ENCODE measurements at regions not wholly inside any gene's neighbourhood (a gene's known extent, or its start where the extent isn't known, plus 50 kb on each side); places are given as distances from the start of the nearest gene placed in this dataset.

DNA sequence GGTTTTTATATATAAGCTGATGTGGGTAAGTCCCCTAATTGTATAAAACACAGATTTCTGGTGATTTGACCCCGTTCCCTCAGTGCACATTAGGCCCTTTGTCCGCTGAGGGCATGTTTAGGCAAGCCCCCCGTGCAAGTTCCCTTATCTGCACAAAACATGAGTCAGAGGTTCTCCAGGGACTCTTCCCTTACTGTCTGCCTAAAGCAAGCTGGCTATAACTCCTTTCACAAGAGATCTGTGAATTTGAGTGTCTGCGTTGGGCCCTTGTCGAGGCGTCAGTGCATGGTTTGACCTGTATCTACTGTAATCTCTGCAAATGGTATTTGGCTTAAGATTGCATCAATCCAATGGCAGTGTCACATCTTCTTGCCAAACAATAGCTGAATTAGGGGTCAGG, 712.8 kb downstream of the CDH8 start:
- no peak for DNase-seq (ENCODE audit: low read depth)

DNA sequence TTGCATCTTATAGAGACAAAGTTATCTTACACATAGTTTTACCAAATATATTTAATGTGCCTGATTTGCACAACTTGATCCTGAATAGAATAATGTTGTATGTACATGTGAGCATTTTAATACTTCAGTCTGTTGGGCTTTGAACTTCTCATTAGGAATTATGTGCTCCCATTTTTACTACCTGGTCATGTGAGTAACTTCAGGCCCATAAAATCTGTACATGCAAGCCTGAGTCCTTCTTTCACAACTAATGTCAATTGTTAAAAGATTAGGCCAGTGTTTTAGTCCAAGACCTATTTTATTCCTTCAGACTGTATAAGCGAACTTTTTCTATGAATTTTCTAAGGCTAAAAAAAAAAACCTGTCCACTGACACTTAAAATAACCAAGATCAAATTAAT, 715.4 kb downstream of the CDH8 start:
- no peak for DNase-seq (ENCODE audit: low read depth)

DNA sequence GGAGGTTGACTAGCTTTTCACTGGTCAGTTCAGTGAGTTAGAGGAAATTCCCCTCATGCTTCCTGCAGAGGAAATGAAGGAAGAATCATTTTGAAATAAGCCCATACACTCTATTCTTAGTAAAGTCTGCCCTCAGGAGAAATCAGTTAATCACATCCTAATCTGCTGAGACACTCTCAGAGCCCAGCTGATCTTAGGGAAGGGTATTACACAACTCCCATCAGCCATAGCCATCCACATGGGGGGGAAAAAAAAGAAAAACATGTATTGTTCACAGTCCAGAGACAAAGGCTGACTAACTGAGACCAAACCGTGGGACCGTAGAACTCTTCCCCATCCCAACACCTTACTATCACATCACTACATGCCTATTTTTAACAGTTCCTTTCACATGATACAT, 722.3 kb downstream of the CDH8 start:
- DNase-seq (ENCODE audit: low read depth), result no peak

DNA sequence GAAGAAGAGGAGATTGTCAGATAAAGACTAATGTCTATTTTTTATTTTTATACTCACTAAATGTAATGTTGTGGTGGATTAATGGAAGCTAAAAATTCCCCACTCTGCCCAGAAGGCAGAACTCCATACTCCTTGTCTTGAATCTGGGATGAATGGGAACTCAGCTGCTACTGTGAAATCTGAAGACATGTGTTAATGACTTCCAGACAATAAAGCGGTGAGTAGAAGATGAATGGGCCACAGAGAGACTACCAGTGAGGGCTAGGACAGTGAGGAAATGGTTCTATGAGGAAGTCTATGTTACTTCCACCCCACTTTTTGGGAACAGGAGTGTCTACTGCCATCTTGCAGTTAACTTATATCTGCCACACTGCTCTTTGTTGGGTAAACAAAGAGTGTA, 726.9 kb downstream of the CDH8 start:
- DNase-seq (ENCODE audit: low read depth), result no peak

DNA sequence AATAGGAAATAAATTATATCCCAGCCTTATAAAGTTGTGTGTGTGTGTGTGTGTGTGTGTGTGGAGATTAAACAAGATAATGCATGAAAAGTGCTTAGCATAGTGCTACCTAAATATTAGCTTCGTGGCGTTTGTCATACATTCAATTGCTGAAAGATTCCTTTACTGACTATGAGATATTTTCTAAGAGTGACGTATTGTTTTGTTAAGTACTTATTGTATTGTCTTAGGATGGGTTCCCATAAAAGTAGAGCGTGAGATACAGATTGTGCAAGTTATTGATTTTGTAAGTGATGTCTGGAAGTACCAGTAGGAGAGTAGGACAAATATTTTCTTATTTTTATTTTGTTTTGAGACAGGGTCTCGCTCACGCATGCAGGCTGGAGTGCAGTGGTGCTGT, 730.0 kb downstream of the CDH8 start:
- DNase-seq (ENCODE audit: low read depth), result no peak

DNA sequence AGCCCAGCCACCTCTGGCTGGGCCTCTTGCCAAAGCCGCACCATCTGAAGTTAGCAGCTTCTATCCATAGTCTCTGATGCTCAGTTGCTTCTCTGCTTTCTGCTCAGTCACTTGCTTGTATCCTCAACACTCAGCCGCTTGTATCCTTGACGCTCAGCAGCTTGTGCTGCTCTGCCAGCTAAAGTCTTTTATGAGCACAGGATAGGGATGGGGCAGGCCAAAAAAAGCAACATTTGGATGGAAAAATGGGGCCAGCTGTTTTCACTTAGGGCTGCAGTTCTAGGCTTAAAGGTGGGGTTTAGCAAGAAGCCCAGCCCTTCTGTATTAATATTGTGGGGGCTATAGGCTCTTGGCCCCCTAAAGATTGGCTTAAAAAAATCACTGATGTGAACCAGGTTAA, 739.4 kb downstream of the CDH8 start:
- no peak for DNase-seq (ENCODE audit: low read depth)

DNA sequence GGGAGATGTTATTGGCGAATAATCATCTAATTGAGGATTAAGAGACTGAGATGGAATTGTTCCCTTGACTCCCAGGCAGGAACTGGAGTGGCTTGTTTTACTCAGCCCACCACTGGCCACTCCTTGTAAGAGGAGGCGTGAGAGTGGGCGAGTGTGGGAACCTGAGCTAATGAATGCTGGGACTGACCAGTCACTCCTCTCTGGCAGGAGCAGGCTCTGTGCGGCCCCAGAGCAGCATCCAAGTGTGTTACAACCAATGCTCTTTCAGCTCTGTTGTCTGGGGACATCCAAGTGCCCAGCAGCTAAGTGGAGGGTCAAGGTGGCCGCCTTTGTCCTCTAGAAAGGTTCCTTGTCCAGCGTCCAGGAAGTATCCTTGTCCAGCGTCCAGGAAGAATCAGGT, 739.9 kb downstream of the CDH8 start:
- DNase-seq (ENCODE audit: low read depth), result no peak

DNA sequence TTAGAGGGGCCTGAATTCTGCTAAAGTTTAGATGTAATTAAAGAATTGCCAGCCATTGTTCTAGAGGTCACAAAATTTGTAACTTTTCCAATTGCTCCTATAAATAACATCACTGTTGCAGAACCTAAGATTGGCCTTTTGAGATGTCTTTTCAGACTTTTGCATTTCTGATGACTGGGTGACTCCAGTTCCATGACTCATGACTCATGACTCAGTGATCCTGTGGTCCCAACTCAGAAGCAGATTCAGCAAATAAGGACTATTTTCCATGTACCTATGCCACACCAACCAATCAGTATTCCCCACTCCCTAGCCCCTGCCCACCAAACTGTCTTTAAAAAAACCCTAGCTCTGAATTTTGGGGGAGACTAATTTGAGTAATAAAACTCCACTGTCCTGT, 740.9 kb downstream of the CDH8 start:
- DNase-seq (ENCODE audit: low read depth), result no peak

DNA sequence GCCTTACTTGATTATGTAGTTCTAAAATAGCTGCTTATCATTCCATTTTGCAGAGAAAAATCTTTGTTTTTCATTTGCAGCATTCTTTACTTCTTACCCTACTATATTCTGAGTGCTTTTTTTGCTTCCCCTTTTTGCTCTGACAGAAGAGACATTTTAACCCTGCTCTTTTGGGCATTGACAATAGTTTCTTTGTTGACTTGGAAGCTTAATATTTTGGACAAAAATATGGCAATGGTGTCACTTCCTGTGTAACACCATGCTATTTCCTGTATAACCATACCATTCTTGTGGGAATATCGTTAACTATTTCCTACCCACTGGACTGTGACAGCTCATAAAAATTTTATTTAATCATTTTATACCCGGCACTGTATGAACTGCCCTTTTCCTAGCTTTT, 747.1 kb downstream of the CDH8 start:
- DNase-seq (ENCODE audit: low read depth), result no peak

DNA sequence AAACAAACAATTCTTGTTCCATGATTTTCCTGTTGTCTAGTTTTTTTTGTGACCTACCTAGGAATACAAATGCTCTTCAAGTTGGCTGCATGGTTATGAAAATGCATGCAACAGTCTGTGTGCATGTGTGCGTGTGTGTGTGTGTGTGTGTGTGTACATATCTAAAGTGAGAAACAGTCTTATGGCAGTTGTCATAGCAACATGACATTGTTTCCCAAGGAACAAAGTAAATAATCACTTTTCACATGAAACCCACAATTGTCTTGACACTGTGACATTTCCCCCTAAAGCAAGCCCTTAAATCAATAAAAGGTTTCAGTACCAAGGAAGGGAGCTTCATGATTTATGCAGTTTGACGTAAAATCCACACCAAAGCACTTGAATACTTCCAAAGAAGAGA, 758.4 kb downstream of the CDH8 start:
- DNase-seq (ENCODE audit: low read depth), result no peak

DNA sequence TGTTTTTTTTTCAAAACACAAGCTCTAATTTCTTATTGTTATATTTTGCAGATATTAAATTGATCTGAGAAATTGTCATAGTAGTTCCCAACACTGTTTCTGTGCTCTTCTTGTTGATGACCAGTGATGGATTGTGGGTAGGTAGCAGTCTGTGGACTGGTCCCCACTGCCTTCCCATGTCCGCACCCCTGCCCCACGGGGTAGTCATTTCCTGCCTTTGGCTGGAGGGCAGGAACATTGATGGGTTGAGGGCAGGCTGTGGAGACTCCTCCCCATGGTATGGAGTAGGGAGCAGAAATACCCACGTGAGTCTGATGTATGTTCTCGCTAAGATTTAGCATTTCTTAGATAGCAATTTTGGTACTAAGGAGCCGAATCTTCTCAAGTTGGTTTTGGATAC, 762.0 kb downstream of the CDH8 start:
- DNase-seq (ENCODE audit: low read depth), result no peak

DNA sequence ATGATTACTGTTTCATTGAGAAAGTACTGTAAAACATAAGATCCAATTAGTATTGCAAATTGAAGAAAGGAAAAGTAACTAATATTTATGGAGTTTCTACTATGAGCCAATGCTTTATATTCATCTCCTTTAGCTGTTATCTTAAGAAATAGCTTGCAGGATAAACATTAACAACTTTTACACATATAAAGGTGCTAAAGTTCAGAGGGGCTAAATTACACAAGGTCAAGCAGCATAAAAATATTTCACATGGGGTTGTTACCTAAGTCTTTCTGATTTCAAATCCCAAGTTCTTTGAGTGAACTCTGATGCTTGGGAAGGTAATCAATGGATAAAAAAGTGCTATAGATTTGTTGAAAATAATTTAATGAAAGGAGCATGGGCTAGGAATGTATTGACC, 765.5 kb downstream of the CDH8 start:
- DNase-seq (ENCODE audit: low read depth), result no peak

DNA sequence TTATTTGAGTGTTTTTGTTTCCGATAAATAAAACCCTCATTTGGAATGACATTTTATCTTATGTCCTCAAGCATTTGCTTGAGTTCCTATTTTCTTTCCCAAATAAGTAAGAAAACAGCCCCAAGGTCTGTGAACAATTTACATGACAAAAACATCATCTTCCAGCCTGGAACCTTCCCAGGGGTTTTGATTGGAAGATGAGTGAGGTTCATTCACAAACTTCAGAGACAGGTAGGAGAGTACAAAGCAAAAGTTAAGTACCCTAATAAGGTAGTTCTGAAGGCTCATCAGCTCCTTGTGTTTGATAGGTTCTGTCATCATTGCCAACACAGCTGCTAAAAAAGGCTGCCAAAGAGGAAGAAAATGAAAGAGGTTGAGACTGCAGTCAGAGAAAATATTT, 772.8 kb downstream of the CDH8 start:
- no peak for DNase-seq (ENCODE audit: low read depth)

DNA sequence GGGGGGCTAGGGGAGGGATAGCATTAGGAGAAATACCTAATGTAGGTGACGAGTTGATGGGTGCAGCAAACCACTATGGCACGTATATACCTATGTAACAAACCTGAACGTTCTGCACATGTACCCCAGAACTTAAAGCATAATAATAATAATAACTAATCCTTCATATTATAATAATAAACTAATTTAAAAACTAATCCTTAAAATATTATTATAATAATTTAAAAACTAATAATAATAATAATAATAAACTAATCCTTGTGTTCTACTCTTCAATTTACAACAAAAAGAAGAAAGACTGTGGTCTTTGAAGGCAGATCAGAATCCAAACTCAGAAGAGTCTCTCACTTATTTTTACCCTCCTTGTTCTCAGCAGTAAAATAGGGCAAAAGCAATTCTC, 774.9 kb downstream of the CDH8 start:
- DNase-seq (ENCODE audit: low read depth), result no peak

DNA sequence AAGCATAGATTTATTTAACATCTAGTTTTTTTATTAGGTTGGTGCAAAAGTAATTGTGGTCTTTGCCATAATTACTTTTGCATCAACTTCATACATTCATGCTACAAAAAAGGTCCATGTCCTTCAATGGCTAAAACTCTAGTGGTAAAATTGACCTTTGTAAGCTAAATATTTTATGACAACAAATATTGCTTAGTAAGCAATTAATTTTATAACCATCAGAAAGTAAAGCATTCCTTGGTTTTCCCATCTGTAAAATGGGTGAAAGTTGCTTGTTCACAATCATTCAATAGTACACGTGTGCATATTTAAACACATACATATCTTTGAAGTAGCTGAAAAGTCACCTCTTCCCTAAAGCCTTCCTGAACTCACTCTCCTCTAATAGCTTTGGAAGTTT, 789.6 kb downstream of the CDH8 start:
- DNase-seq (ENCODE audit: low read depth), result no peak

DNA sequence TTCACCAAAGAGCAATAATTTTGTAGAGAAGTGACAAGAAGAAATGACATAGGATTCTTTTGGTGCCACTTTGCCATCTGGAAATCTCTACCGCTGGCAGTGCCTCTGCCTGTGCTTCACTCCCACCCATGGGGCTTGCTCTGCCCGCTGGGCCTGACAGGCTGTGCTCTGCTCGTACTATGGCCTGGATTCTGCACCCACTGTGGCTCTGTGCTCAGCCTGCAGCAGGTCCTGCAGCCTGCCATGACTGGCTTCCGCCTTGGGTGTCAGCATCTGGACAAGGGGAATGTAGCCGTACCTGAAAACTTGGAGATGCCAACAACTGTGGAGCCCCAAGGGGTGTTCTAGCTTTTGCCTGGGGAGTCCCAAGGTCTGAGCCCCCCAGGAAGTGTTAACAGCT, 792.3 kb downstream of the CDH8 start:
- no peak for DNase-seq (ENCODE audit: low read depth)

DNA sequence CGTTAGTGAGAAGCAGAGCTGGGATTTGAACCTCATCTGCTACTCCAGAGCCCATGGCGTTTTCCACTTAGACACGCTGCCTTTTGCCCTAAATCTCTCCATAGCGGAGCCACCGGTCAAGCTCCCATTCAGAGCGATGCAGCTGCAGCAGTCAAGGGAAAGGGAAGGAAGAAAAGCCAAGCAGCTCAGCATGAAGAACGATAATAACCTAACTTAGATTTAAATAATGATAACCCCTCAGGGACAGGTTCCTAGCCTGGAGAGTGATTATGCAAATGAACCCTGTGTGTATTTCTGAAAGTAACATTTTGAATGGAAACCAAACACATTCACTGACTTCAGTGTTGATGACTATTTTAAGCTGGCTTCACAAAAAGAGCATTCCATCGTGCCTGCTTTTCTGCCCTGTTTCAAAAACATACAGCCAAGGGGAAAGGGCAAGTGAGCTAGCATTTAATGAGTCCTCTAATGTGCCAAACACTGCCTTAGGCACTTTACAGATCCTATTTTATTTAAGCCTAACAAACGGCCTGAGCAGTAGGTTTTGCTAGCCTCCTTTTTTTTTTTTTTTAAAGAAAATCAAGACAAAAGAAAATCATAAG, 798.3 kb downstream of the CDH8 start:
- DNase-seq (ENCODE audit: low read depth), result no peak

DNA sequence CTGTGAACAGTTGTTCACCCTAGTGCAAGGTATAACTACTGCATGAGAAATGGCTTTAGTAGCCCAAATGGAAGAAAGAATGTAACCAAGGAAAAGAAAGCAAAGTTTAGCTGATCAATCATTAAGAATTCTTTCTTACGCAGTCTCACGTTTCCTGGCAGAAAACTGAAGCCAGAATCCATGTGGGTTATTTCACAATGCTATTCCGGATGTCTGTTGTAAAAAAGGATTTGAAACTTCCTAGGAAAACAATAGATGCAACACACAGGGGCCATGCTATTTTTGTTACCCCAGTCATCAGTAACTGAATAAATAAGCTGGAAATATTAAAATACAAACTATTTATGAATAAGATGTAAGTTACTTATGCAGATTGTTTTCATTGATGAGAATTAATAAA, 802.5 kb downstream of the CDH8 start:
- DNase-seq (ENCODE audit: low read depth), result no peak

DNA sequence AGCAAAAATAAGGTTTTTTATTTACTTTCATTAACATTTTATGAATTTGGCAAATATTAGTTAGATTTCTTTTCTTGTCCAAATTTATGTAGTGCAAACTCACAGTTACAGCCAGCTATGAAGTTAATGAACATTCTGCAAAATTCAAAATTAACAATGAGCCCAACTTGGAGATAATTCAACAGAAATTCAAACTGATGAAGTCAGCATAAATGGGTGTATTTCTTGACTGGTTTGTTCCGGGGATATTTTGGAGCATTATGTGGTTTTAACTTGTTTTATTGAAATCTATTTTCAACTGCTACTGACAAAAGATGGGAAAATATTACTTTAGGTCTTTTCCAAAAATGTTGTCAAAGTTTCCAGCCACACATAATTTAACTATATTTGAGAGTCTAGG, 807.9 kb downstream of the CDH8 start:
- no peak for DNase-seq (ENCODE audit: low read depth)

DNA sequence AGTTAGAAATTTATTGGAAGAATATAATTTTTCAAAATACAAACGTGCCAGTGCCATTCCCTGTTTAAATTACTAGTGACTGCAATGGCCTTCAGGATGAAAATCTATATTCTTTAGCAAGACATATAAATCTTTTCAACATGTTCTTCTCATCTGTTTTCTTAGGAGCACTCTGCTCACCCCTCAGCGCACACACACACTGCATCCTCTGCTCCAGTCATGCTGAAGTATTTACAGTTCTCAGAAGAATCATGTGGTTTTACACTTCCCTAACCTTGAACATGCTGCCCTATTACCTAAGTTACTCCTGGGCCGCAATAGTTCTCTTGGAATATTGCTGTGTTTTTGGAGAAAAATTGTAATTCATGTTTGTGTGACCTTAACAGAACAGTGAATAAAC, 820.6 kb downstream of the CDH8 start:
- no peak for DNase-seq (ENCODE audit: low read depth)

DNA sequence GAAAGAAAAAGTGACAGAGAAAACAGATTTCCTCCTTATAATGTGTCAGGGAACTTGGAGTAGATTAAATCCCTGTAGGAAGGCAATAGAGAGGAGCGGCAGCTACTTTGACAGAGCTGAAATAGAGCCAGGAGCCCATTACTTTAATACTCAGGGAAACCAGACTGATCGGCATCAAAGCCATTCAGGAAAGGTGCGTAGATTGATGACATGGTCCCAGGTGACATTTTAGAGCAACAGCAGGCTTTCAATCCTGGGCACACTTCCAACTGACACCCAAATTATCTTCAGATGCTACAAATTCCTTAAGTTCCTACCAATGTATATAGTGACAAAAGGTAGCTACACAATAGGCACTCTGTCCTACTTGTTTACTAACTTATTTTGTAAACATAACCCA, 821.5 kb downstream of the CDH8 start:
- DNase-seq (ENCODE audit: low read depth), result no peak

DNA sequence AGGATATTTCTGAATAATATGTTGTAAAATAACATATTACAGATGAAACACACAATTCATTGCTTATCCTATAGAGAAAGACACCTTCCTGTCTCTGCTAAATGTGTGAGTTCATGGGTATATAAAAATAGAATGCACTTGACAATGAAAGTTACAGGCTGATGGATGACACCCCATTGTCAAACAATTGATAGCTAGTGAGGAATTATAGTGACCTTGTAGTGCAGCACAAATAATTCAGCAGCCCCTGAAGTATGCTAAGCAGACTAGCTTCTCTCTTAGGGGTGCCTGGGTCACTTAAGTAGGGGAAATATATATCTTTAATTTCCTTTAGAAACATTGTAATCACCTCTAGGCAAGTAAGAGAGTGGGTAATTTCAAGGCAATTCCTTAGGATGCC, 826.2 kb downstream of the CDH8 start:
- no peak for DNase-seq (ENCODE audit: low read depth)

DNA sequence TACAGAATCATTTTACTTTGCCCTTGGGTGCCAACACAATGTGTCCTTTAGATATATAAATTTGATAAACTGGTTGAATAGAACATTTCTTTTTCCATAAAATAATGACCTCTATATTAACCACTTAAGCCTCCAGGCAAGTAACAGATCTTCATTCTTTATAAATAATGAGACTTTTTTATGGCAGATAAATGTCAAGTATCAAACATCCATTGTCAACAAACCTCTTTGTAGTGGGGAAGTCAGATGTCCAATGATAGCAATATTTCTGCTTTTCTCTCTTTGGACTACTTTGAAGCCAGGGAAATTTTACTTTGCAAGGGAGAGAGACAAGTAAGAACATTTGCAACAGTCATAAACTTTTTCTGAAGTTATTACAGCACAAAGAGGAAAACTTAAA, 841.2 kb downstream of the CDH8 start:
- DNase-seq (ENCODE audit: low read depth), result no peak

DNA sequence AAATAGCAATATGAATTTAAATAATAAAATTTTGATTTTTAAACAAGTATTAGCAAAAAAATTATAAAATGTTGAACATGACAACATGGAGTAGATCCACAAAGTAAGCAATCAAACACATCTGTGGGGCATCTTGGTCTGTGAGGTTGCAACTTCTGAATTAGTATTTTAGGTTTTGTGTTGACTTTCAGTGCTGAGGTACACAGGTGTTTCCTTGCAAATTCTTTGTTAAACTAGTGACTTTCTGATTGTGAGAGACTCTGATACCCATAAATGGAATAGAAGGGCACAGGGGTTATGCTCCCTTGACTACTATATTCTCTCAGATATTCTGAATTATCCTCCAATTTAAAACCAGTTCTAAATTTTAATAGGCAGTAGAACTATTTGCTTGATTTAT, 841.7 kb downstream of the CDH8 start:
- DNase-seq (ENCODE audit: low read depth), result no peak

DNA sequence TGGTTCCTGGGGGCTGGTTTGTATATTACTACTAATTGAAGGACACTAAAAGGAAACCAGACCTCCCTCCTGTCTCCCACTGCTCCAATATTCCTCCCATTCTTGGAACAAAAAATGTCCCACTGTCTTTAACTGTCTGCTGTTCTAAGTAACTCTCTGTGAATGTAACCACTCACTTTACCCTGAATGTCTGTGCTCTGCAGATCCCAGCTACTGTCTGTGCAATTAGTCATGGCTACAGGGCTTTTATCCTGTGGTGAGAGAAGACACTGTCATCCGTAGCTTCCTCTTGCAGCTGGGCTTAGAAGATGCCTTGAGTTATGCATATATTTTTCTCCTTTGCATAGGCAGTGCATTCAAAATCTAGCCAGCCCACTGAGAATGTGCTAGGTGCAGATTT, 853.8 kb downstream of the CDH8 start:
- DNase-seq (ENCODE audit: low read depth), result no peak

Measured in Daoy (cell line).